ENCODE measurements at regions not wholly inside any gene's neighbourhood (a gene's known extent, or its start where the extent isn't known, plus 50 kb on each side); places are given as distances from the start of the nearest gene placed in this dataset.

- ATAC-seq (ENCODE audit: low FRiP score) (no peak), DNase-seq (ENCODE audit: low spot score) (no peak)
- no peak for TF ChIP-seq CTCF (IDR thresholded peaks at IDR 0.05)
Measured at GRCh38 chr13:105984646-105985045, 550.8 kb downstream of the EFNB2 start.

DNA sequence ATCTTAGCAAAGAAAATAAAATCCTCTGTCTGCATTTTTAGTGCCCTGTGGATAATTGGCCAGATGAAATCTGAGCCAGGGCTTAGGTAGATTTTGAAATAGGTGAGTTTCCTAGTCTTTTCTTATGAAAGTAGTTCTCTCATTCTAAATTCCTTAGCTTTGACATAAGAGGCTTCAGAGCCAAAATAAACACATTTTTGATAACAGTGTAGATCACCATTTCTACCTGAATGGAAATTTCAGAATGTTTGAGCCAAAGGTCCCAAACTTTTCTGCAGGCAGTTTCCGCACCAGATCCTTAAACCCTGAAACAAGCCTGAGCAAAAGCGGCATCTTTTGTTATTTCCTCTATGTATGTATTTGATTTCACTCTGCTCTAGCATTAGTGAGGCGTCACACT lies 551.2 kb downstream of the EFNB2 start:
- DNase-seq (ENCODE audit: low spot score) = no peak
- no peak for ATAC-seq (ENCODE audit: low FRiP score)
- TF ChIP-seq CTCF (IDR thresholded peaks at IDR 0.05) = no peak

DNA sequence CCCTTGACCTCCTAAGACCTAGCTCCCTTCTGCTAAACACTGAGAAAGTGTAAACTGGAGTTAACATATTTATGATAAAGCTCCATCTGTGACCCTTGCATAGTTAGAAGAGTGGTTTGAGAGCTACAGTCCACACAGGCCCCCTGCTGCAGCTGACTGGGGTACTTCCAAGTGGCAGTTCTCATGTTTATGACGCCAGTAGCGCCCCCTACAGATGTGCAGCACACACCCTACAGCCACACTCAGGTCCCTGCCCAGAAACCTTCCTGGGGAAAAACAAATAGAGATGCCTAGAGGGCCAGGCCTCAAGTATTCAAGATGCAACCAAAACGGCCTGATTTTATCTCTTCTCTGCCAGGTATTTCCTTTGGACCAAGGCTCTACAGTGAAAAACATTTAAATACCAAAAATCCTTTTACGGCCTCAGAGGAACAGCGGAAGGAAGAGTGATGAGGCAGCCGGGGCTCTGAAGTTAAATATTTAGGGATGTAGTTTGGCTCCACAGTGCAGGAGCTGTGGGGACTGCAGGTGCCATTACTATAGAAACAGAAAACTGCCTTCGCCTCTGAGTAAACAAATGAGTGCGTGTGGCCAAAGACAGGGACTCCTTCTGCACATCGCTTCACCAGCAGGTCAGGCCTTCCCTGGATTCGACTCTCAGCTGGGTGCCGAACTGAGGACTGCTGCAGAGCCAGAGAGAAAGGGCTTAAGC lies 553.1 kb downstream of the EFNB2 start:
- no peak for ATAC-seq (ENCODE audit: low FRiP score)
- DNase-seq (ENCODE audit: low spot score) = no peak
- TF ChIP-seq CTCF (IDR thresholded peaks at IDR 0.05) = no peak

DNA sequence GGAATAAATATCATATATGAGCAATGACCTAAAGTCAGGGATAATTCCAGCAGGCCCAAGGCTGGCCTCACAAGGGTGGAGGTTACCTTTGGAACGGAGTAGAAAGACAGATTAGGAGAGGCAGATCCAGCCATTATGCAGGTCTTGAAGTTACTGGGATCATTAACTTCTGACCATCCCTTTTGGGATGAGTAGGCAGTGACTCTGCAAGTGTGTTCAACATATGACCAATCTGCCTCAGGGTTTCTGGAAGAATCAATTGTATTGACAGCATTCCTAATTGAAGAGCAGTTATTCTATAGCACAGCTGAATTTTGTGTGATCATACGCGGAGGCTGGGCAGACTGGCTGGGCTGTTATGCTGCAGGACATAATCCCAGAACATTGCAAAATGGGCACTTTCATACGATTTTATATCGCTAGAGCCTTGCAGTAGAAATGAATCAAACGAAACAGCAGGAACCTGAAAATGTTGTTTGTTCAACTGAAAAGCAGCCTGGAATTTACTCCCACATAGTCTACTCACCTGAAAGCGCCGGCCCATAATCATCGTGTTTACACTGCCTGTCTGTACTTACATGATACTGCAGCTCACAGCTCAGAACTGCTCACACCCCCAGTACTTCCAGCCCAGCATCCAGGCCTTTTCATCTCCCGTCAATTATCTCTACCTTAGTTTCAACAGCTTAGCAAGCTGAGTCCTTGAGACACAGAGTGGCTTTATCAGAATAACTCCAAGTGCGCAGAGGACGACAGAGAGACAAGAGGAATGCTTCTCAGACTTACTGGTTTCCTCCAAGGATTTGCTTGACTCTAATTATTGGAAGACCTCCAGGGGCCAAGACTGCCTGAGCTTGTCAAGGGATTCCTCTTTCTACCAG lies 556.1 kb downstream of the EFNB2 start:
- no peak for DNase-seq (ENCODE audit: low spot score)
- peak; percentile 62 for ATAC-seq (ENCODE audit: low FRiP score)
- TF ChIP-seq CTCF (IDR thresholded peaks at IDR 0.05) = no peak

DNA sequence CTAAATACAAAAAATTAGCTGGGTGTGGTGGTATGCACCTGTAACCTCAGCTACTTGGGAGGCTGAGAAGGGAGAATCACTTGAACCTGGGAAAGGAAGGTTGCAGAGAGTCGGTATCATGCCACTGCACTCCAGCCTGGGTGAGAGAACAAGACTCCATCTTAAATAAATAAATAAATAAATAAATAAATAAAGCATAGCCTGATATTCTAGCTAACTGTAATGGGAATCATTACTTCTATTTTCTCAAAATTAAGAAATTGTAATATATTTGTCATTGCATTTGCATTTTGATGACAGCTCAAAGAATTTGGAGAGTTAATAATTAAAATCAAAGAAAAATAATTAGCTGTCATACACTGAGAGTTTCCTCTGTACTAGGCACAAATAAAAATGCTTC lies 561.1 kb downstream of the EFNB2 start:
- no peak for TF ChIP-seq CTCF (IDR thresholded peaks at IDR 0.05)
- DNase-seq (ENCODE audit: low spot score) = no peak
- no peak for ATAC-seq (ENCODE audit: low FRiP score)

DNA sequence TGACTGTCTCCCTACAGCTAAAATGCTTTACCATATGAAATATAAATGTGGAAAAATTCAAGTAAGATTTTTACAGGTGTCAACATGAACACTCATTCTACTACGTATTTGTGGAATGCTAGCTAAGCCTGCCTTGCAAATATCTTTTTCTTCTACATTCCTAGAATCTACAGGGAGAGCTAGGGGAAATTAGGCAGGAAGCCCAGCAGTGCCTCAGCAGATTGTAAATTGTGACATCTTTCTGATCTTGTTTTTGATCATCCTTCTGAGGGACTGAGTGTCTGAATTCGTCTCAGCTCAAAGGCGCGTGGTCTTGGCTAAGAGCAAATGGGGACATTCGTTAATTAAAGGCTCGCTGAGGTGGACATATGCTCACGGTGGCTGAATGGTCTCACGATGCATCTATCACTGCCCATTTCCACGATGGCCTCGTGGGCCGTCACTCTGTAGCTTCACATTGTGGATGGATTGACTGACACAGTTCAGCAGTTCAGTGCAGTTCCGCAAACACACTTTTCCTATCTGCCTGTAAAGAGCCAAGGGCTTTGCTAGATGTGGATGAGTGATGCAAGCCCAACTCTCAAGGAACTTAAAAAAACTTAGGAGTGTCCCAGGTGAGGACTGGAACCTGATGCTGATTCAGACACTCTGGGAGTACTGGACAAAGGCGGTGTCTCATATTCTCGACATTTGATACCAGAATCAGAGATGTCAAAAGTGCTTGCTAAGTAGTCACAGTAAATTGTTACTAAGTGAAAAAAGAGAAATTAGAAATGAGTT lies 562.5 kb downstream of the EFNB2 start:
- DNase-seq (ENCODE audit: low spot score) = no peak
- no peak for ATAC-seq (ENCODE audit: low FRiP score)
- TF ChIP-seq CTCF (IDR thresholded peaks at IDR 0.05) = no peak

Measured in omental fat pad (tissue), 3 donors.